WTC11 (cell line): ENCODE measurements at regions not wholly inside any gene's neighbourhood (a gene's known extent, or its start where the extent isn't known, plus 50 kb on each side); places are given as distances from the start of the nearest gene placed in this dataset.
A peak's percentile ranks its signal among the peaks of the same experiment; 100 is the strongest.

Experiments used
- ATAC-seq: fragments of 200-7000 bp; cut with Tn5 transposase; 2 replicates; pipeline ENCODE4 v1.10.0; 2021; ENCODE audit warnings: mild to moderate bottlenecking, moderate library complexity
- CTCF ChIA-PET: fragments of 300-600 bp; sonication (Branson Sonifier 250); formaldehyde crosslinking; loops from one replicate; lab custom pipeline; 2021; ENCODE audit warnings: antibody characterized with exemption; lab: Charles Lee
- POLR2A ChIA-PET: fragments of 350-600 bp; sonication (Branson Sonifier 250); formaldehyde crosslinking; loops from one replicate; lab custom pipeline; 2021; ENCODE audit warnings: antibody characterized with exemption; lab: Charles Lee
- DNase-seq: peaks from one replicate; pipeline ENCODE4 v3.0.0; 2021; ENCODE audit warnings: low spot score
- H3K27ac Mint-ChIP-seq: 2 replicates; pipeline ENCODE4 v1.8.0; 2021; ENCODE audit warnings: mixed read lengths
- H3K27me3 Mint-ChIP-seq: 2 replicates; pipeline ENCODE4 v1.8.0; 2021; ENCODE audit warnings: low read depth, mild to moderate bottlenecking, moderate library complexity, mixed read lengths
- H3K36me3 Mint-ChIP-seq: 2 replicates; pipeline ENCODE4 v1.8.0; 2021; ENCODE audit warnings: mixed read lengths
- H3K4me1 Mint-ChIP-seq: 2 replicates; pipeline ENCODE4 v1.8.0; 2022; ENCODE audit warnings: mixed read lengths
- H3K4me3 Mint-ChIP-seq: 2 replicates; pipeline ENCODE4 v1.8.0; 2021; ENCODE audit warnings: mild to moderate bottlenecking, moderate library complexity, mixed read lengths
- H3K9me3 Mint-ChIP-seq: 2 replicates; pipeline ENCODE4 v1.8.0; 2021; ENCODE audit warnings: mixed read lengths
- ARID4B ChIP-seq: sonication (generic); formaldehyde crosslinking; IDR thresholded peaks from 2 replicates; pipeline ENCODE4 v1.8.0; 2023; ENCODE audit warnings: missing genetic modification reagents, mild to moderate bottlenecking, borderline replicate concordance
- ESRRA ChIP-seq: sonication (generic); formaldehyde crosslinking; IDR thresholded peaks from 2 replicates; pipeline ENCODE4 v1.8.1; 2022; ENCODE audit warnings: mild to moderate bottlenecking, missing genetic modification reagents, borderline replicate concordance
- IRF1 ChIP-seq: sonication (generic); formaldehyde crosslinking; IDR thresholded peaks from 2 replicates; pipeline ENCODE4 v1.8.0; 2023; ENCODE audit warnings: missing genetic modification reagents
- JUN ChIP-seq: sonication (generic); formaldehyde crosslinking; IDR thresholded peaks from 2 replicates; pipeline ENCODE4 v1.8.0; 2023; ENCODE audit warnings: mild to moderate bottlenecking, missing genetic modification reagents
- MAX ChIP-seq: sonication (generic); formaldehyde crosslinking; IDR thresholded peaks from 2 replicates; pipeline ENCODE4 v1.8.0; 2022; ENCODE audit warnings: mild to moderate bottlenecking, missing genetic modification reagents
- NFE2L1 ChIP-seq: sonication (generic); formaldehyde crosslinking; IDR thresholded peaks from 2 replicates; pipeline ENCODE4 v1.8.1; 2023; ENCODE audit warnings: missing genetic modification reagents
- SP1 ChIP-seq: sonication (generic); formaldehyde crosslinking; conservative IDR thresholded peaks from 2 replicates; pipeline ENCODE4 v1.8.1; 2022; ENCODE audit warnings: missing genetic modification reagents
- STAT6 ChIP-seq: sonication (generic); formaldehyde crosslinking; conservative IDR thresholded peaks from 2 replicates; pipeline ENCODE4 v1.8.1; 2023; ENCODE audit warnings: mild to moderate bottlenecking, low read depth, missing genetic modification reagents, moderate library complexity
- TEAD1 ChIP-seq: sonication (generic); formaldehyde crosslinking; IDR thresholded peaks from 2 replicates; pipeline ENCODE4 v1.8.0; 2022; ENCODE audit warnings: mild to moderate bottlenecking, missing genetic modification reagents
- ZBTB21 ChIP-seq: sonication (generic); formaldehyde crosslinking; IDR thresholded peaks from 2 replicates; pipeline ENCODE4 v1.8.1; 2023; ENCODE audit warnings: mild to moderate bottlenecking, missing genetic modification reagents, borderline replicate concordance
- ZNF219 ChIP-seq: sonication (generic); formaldehyde crosslinking; IDR thresholded peaks from 2 replicates; pipeline ENCODE4 v1.8.0; 2023; ENCODE audit warnings: missing genetic modification reagents, mild to moderate bottlenecking, borderline replicate concordance
- ZNF532 ChIP-seq: fragments of 250-450 bp; sonication (Bioruptor Pico); IDR thresholded peaks from 2 replicates; pipeline ENCODE4 v1.9.0; 2021; ENCODE audit warnings: mild to moderate bottlenecking, borderline replicate concordance

GRCh38 chr1:182139496-182139895 is 78.0 kb upstream of the ZNF648 start:
- Mint-ChIP-seq H3K27me3 (no peaks in the 10 kb centered on the region), H3K4me1 (peaks cover 39% of the 10 kb centered on the region), H3K4me3 (no peak overlapping the region), H3K27ac (no peak overlapping the region), H3K9me3 (peaks cover 14% of the 10 kb centered on the region), H3K36me3 (peaks cover 11% of the 10 kb centered on the region)
- no peak for ATAC-seq
- POLR2A ChIA-PET, result no interaction called here
- no peak for TF ChIP-seq IRF1 (CRISPR knock-in tag)
- TF ChIP-seq ARID4B (CRISPR knock-in tag), result no peak
- no peak for TF ChIP-seq NFE2L1 (CRISPR knock-in tag)
- no peak for TF ChIP-seq STAT6 (CRISPR knock-in tag)
- TF ChIP-seq ZNF219 (CRISPR knock-in tag), result no peak
- TF ChIP-seq ZNF532 (CRISPR knock-in tag), result no peak
- no peak for DNase-seq
- CTCF ChIA-PET, result interaction anchor here (2.0 kb wide), 1 partner anchor 54 kb away, joined by 12 read pairs; no protein-coding TSS in a partner anchor

GRCh38 chr1:182137546-182137945 is 76.0 kb upstream of the ZNF648 start:
- peaks cover 30% of the 10 kb centered on the region for H3K9me3 Mint-ChIP-seq

More at GRCh38 chr1:182137546-182137945, 76.0 kb upstream of the ZNF648 start:
- H3K27ac Mint-ChIP-seq, result no peak overlapping the region; the same call in 1 of the 2 replicates
- no peaks in the 10 kb centered on the region for H3K27me3 Mint-ChIP-seq
- ATAC-seq, result peak; percentile 32; the same call in 1 of the 2 replicates
- POLR2A ChIA-PET, result no interaction called here
- CTCF ChIA-PET, result no interaction called here
- no peak overlapping the region for H3K4me3 Mint-ChIP-seq
- TF ChIP-seq JUN (CRISPR knock-in tag), result no peak
- no peak for TF ChIP-seq TEAD1
- TF ChIP-seq ESRRA (CRISPR knock-in tag), result no peak
- TF ChIP-seq SP1 (CRISPR knock-in tag), result no peak
- no peak for TF ChIP-seq MAX
- TF ChIP-seq ZBTB21 (CRISPR knock-in tag), result no peak
- peaks cover 21% of the 10 kb centered on the region for H3K4me1 Mint-ChIP-seq
- DNase-seq, result no peak
- peaks cover 23% of the 10 kb centered on the region for H3K36me3 Mint-ChIP-seq
